ENCODE measurements at regions not wholly inside any gene's neighbourhood (a gene's known extent, or its start where the extent isn't known, plus 50 kb on each side); places are given as distances from the start of the nearest gene placed in this dataset.

- 54 to 83% methylated on average over 2 of the region's 2 CpGs for WGBS, 2 donors
- ATAC-seq (no peak), DNase-seq (no peak)
- TF ChIP-seq CTCF (IDR thresholded peaks at IDR 0.05): no peak
- no peak overlapping the region for H3K27ac ChIP-seq
- H3K4me1 ChIP-seq: no peaks in the 10 kb centered on the region
- no peaks in the 10 kb centered on the region for H3K36me3 ChIP-seq
- peaks cover 0 to 8% (median 0%) of the 10 kb centered on the region in 7 donors for H3K27me3 ChIP-seq
- H3K4me3 ChIP-seq: no peak overlapping the region
- intact Hi-C loops (cut with DNase I): no loop called here
- H3K9me3 ChIP-seq: peaks cover 0 to 49% (median 12%) of the 10 kb centered on the region in 11 donors
These were observed 296.3 kb downstream of the PRDM2 start for GRCh38 chr1:13996334-13996733.

DNA sequence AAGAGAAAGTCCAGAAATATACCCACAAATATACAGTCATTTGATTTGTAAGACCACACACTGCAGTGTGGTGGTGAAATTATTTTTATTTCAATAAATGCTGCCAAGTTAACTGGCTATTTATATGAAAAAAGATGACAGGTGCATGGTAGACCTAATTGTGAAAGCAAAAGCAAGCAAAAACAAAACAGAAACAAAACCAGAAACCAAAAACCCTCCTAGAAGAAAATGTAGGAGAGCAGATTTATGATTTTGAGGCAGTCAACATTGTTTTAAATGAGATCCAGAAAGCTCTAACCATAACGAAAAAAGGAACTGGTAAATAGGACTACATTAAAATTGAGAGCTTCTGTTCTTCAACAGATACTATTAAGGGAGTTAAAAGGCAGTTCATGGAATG is 303.6 kb downstream of the PRDM2 start:
- Histone ChIP-seq H3K4me1 (no peaks in the 10 kb centered on the region), H3K27me3 (no peaks in the 10 kb centered on the region), H3K9me3 (peaks cover 0 to 54% (median 20%) of the 10 kb centered on the region in 11 donors), H3K4me3 (no peak overlapping the region), H3K27ac (no peak overlapping the region), H3K36me3 (no peaks in the 10 kb centered on the region)
- TF ChIP-seq CTCF (IDR thresholded peaks at IDR 0.05): no peak
- 75 to 78% methylated on average over 1 of the region's 1 CpG for WGBS, 2 donors
- DNase-seq: no peak
- ATAC-seq: no peak
- intact Hi-C loops (cut with DNase I): no loop called here

- TF ChIP-seq CTCF (IDR thresholded peaks at IDR 0.05): no peak
- H3K27me3 ChIP-seq: peaks cover 0 to 6% (median 0%) of the 10 kb centered on the region in 7 donors
- 70 to 71% methylated on average over 3 of the region's 3 CpGs for WGBS, 2 donors
- no peak overlapping the region for H3K27ac ChIP-seq
- H3K9me3 ChIP-seq: peaks cover 0 to 16% (median 0%) of the 10 kb centered on the region in 11 donors
- no peaks in the 10 kb centered on the region for H3K4me1 ChIP-seq
- no peaks in the 10 kb centered on the region for H3K36me3 ChIP-seq
- intact Hi-C loops (cut with DNase I): no loop called here
- ATAC-seq (no peak), DNase-seq (no peak)
- no peak overlapping the region for H3K4me3 ChIP-seq
These were observed 309.6 kb downstream of the PRDM2 start for GRCh38 chr1:14009582-14009981.

- no peak for TF ChIP-seq CTCF (IDR thresholded peaks at IDR 0.05)
- no peak overlapping the region for H3K27ac ChIP-seq
- no peaks in the 10 kb centered on the region for H3K4me1 ChIP-seq
- H3K36me3 ChIP-seq: no peaks in the 10 kb centered on the region
- peaks cover 0 to 16% (median 0%) of the 10 kb centered on the region in 11 donors for H3K9me3 ChIP-seq
- DNase-seq (no peak), ATAC-seq (no peak)
- no peak overlapping the region for H3K4me3 ChIP-seq
- peaks cover 0 to 6% (median 0%) of the 10 kb centered on the region in 7 donors for H3K27me3 ChIP-seq
- intact Hi-C loops (cut with DNase I): no loop called here
These were observed 310.5 kb downstream of the PRDM2 start for GRCh38 chr1:14010476-14010875.

Data from heart right ventricle (tissue), 16 donors.